ENCODE measurements at regions not wholly inside any gene's neighbourhood (a gene's known extent, or its start where the extent isn't known, plus 50 kb on each side); places are given as distances from the start of the nearest gene placed in this dataset.

DNA sequence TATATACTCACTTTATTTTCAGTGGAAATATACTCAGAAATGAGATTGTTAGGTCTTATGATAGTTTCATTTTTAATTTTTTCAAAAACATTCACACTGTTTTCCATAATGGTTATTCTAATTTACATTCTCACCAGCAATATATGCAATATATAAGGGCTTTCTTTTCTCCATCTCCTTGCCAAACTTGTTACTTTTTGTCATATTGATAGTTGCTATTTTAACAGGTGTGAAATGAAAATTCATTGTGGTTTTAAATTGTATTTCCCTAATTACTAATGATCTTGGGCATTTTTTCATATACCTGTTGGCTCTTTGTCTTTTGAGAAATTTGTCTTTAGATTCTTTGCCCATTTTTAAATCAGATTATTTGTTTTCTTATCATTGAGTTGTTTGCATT is 325.2 kb downstream of the DIPK2A start:
- Histone ChIP-seq H3K36me3 (ENCODE audit: insufficient read depth, low read length) (no peaks in the 10 kb centered on the region), H2AFZ (ENCODE audit: low read depth, low read length) (no peak overlapping the region), H3K27me3 (ENCODE audit: insufficient read depth, low read length) (no peaks in the 10 kb centered on the region), H3K9me3 (ENCODE audit: low read length) (no peaks in the 10 kb centered on the region), H3K4me3 (ENCODE audit: low read length) (no peak overlapping the region), H3K4me1 (ENCODE audit: insufficient read depth, low read length) (peaks cover 18% of the 10 kb centered on the region)

DNA sequence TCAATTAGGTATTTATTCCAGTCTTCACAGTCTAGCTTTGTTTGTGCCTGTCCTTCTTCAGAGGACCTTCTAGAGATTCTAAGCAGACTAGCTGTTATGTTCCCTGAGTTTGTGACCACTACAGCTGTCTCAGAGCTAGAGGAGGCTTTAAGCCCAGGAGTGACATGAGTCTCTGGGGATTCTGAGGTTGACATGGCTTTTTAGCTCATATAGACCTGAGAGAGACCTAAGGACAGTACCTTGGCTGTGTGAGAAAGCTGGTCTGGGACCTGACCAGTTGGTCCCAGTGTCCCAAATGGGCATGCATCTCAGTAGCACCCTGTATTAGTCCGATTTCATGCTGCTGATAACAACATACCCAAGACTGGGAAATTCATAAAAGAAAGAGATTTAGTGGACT is 330.2 kb downstream of the DIPK2A start:
- no peaks in the 10 kb centered on the region for H3K27me3 ChIP-seq (ENCODE audit: insufficient read depth, low read length)
- H3K36me3 ChIP-seq (ENCODE audit: insufficient read depth, low read length), result no peaks in the 10 kb centered on the region
- no peak overlapping the region for H3K4me3 ChIP-seq (ENCODE audit: low read length)
- H2AFZ ChIP-seq (ENCODE audit: low read depth, low read length), result no peak overlapping the region
- peaks cover 6% of the 10 kb centered on the region for H3K9me3 ChIP-seq (ENCODE audit: low read length)
- no peaks in the 10 kb centered on the region for H3K4me1 ChIP-seq (ENCODE audit: insufficient read depth, low read length)

DNA sequence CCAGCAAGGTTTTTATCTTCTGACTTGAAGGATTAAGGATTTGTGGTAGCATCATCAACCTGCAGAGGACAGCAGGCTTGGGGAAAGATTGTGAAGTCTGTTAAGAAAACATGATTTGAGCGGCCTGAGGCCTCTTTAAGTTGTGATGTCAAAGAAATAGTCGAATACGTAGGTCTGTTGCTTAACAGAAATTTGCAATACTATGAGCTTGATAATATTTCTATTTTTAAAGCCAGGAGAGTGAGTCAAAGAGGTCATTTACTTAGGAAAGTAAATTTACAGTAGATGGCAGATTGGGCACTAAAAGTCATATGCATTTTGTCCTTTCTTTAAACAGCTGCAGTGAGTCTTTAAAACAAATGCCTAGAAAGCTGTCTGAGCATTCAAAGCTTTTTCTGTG is 336.3 kb downstream of the DIPK2A start:
- Histone ChIP-seq H3K36me3 (ENCODE audit: insufficient read depth, low read length) (no peaks in the 10 kb centered on the region), H3K9me3 (ENCODE audit: low read length) (peaks cover 2% of the 10 kb centered on the region), H3K4me1 (ENCODE audit: insufficient read depth, low read length) (no peaks in the 10 kb centered on the region), H3K27me3 (ENCODE audit: insufficient read depth, low read length) (no peaks in the 10 kb centered on the region), H3K4me3 (ENCODE audit: low read length) (no peak overlapping the region), H2AFZ (ENCODE audit: low read depth, low read length) (no peak overlapping the region)

DNA sequence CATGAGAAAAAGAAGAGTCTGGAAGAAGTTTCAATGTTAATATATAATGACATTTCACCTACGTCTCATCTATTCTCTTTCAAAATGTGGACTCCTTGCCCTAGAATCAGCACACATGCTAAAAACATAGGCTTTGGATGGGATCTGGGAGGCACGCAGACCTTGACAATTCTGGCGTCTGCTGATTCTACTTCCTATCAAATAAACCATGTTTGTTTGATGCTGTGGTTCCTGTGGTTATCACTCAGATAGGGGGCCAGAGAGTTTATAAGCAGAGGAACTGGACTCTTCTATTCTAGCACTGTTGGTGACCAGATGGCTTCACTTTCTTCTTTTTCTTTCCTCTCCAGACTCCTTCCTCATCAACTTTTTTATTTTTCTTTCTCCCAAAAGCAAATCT is 336.8 kb downstream of the DIPK2A start:
- H2AFZ ChIP-seq (ENCODE audit: low read depth, low read length), result no peak overlapping the region
- no peaks in the 10 kb centered on the region for H3K36me3 ChIP-seq (ENCODE audit: insufficient read depth, low read length)
- H3K9me3 ChIP-seq (ENCODE audit: low read length), result no peaks in the 10 kb centered on the region
- no peaks in the 10 kb centered on the region for H3K4me1 ChIP-seq (ENCODE audit: insufficient read depth, low read length)
- no peak overlapping the region for H3K4me3 ChIP-seq (ENCODE audit: low read length)
- H3K27me3 ChIP-seq (ENCODE audit: insufficient read depth, low read length), result no peaks in the 10 kb centered on the region

DNA sequence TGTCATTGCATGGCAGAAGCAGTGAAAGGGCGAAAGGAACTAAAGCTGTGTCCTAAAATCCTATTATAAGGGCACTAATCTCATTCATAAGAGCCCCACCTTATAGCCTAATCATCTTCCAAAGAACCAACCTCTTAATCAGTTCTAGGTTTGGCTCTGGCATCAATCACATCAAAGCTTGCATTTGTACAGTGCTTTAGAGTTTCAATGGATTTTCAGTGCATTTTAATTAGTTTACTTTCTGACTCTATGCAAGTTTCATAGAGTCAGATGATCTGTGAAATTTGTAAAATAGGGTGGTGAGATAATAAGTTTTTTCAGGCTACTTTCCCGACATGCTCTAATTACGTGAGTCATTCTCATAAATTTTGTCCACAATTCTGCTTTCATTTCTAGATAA is 341.1 kb downstream of the DIPK2A start:
- no peaks in the 10 kb centered on the region for H3K4me1 ChIP-seq (ENCODE audit: insufficient read depth, low read length)
- no peaks in the 10 kb centered on the region for H3K36me3 ChIP-seq (ENCODE audit: insufficient read depth, low read length)
- H3K4me3 ChIP-seq (ENCODE audit: low read length), result no peak overlapping the region
- H2AFZ ChIP-seq (ENCODE audit: low read depth, low read length), result no peak overlapping the region
- no peaks in the 10 kb centered on the region for H3K27me3 ChIP-seq (ENCODE audit: insufficient read depth, low read length)
- H3K9me3 ChIP-seq (ENCODE audit: low read length), result no peaks in the 10 kb centered on the region

DNA sequence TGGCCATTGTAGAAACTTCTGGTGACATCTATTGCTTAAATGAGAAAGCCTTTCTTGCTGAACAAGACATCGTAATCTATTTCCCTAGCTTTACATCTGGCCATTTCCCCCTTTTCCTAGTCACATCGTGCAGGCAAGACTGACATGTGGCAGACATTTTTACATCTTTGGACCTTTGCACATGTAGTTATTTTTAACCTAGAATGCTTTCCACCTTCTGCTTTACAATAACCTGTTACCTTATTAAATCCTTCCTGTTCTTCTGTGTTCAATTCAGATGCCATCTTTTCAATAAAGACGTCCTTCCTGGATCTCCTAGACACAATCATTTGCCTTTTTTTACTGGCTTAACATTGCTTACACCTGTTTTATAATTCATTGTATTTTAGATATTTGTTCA is 343.3 kb downstream of the DIPK2A start:
- Histone ChIP-seq H3K4me3 (ENCODE audit: low read length) (no peak overlapping the region), H2AFZ (ENCODE audit: low read depth, low read length) (no peak overlapping the region), H3K9me3 (ENCODE audit: low read length) (no peaks in the 10 kb centered on the region), H3K27me3 (ENCODE audit: insufficient read depth, low read length) (no peaks in the 10 kb centered on the region), H3K36me3 (ENCODE audit: insufficient read depth, low read length) (no peaks in the 10 kb centered on the region), H3K4me1 (ENCODE audit: insufficient read depth, low read length) (no peaks in the 10 kb centered on the region)

DNA sequence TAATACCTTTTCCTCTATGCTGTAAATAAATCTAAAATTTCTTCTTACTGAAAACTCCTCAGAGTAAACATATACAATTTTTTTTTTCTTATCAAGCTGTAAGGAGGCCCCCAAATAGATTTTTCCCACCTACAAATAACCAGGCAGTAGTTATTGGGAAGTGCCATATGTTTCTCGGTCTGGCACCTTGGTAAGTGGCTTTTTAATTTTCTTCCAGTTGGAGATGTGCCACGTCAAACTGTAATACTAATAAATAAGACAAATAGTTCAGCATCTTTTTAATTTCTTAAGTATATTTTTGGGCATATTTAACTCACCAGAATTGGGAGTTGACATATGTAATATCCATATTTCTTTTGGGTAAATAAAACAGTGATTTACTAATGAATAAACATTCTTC is 346.3 kb downstream of the DIPK2A start:
- no peaks in the 10 kb centered on the region for H3K9me3 ChIP-seq (ENCODE audit: low read length)
- H2AFZ ChIP-seq (ENCODE audit: low read depth, low read length), result no peak overlapping the region
- no peak overlapping the region for H3K4me3 ChIP-seq (ENCODE audit: low read length)
- no peaks in the 10 kb centered on the region for H3K27me3 ChIP-seq (ENCODE audit: insufficient read depth, low read length)
- H3K36me3 ChIP-seq (ENCODE audit: insufficient read depth, low read length), result no peaks in the 10 kb centered on the region
- H3K4me1 ChIP-seq (ENCODE audit: insufficient read depth, low read length), result no peaks in the 10 kb centered on the region

DNA sequence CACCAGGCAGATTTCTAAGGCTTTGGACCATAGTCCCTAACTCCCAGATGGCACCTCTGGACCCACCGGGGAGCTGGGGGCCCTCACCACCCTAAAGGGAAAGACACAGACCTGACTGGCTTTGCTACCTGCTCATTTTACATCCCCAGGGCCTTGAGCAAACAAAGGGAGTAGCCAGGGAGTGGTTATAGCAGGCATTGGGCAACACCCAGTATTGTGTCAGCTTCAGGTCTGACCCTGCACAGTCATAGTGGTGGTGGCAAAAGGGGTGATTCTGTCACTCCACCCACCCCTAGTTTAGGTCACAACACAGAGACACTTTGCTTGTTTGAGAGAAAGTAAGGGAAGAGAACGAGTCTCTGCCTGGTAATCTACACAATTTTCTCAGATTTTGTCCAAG is 352.5 kb downstream of the DIPK2A start:
- Histone ChIP-seq H3K4me1 (ENCODE audit: insufficient read depth, low read length) (no peaks in the 10 kb centered on the region), H3K9me3 (ENCODE audit: low read length) (no peaks in the 10 kb centered on the region), H3K27me3 (ENCODE audit: insufficient read depth, low read length) (no peaks in the 10 kb centered on the region), H3K4me3 (ENCODE audit: low read length) (no peak overlapping the region), H3K36me3 (ENCODE audit: insufficient read depth, low read length) (no peaks in the 10 kb centered on the region), H2AFZ (ENCODE audit: low read depth, low read length) (no peak overlapping the region)

DNA sequence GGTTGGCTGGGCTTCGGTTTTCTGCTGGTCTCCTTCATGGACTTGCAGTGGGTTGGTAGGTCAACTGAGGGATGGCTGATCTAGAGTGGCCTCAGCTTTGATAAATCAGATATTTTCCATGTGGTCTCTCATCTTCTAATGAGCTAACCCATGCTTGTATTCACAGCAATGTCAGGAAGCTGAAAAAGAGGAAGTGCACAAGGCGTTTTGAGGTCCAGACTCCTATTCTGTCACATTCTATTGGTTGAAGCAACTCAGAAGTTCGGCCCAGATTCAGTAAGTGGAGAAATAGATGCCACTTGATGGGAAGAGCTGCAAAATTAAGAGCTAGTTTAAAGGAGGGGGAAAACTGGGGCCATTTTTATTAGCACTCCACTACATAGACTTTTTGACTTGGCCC is 361.2 kb downstream of the DIPK2A start:
- H3K4me3 ChIP-seq (ENCODE audit: low read length), result no peak overlapping the region
- H3K9me3 ChIP-seq (ENCODE audit: low read length), result peaks cover 1% of the 10 kb centered on the region
- H3K4me1 ChIP-seq (ENCODE audit: insufficient read depth, low read length), result no peaks in the 10 kb centered on the region
- no peaks in the 10 kb centered on the region for H3K27me3 ChIP-seq (ENCODE audit: insufficient read depth, low read length)
- no peak overlapping the region for H2AFZ ChIP-seq (ENCODE audit: low read depth, low read length)
- H3K36me3 ChIP-seq (ENCODE audit: insufficient read depth, low read length), result no peaks in the 10 kb centered on the region

DNA sequence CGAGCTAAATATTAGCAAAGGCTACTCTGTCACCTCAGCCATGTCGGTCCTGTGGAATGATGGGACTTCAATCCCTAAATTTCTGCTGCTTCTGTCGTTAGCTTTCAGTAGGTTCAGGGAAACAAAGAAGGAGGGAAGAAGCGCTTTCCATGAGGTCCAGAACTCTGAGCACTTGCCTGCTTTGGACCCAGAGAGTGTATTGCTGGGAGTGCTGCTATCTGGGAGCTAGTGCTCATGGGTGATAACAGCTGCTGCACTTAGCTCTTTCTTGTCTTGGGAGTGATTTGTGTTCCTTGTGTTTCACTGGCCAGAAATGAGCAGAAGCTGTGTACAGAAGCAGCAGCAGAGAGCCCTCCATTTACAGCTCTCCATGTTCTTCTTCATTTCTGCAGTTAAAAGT is 369.8 kb downstream of the DIPK2A start:
- Histone ChIP-seq H3K4me3 (ENCODE audit: low read length) (no peak overlapping the region), H3K9me3 (ENCODE audit: low read length) (no peaks in the 10 kb centered on the region), H3K4me1 (ENCODE audit: insufficient read depth, low read length) (no peaks in the 10 kb centered on the region), H3K36me3 (ENCODE audit: insufficient read depth, low read length) (no peaks in the 10 kb centered on the region), H2AFZ (ENCODE audit: low read depth, low read length) (no peak overlapping the region), H3K27me3 (ENCODE audit: insufficient read depth, low read length) (no peaks in the 10 kb centered on the region)

DNA sequence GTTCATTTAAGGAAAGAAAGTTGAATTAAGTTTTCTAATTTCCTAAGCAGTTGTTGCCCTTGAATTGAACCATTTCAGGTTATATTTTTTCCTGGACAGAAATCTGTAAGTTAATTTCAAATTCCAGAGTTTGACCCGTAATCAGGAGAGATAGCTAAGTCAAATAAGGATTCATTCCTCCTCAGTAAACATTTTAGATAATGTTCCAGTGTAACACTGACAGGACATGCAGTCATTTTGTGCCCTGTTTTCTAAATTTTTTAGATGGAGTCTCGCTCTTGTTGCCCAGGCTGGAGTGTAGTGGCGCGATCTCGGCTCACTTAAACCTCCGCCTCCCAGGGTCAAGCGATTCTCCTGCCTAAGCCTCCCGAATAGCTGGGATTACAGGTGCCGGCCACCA is 371.7 kb downstream of the DIPK2A start:
- Histone ChIP-seq H3K36me3 (ENCODE audit: insufficient read depth, low read length) (no peaks in the 10 kb centered on the region), H3K4me3 (ENCODE audit: low read length) (no peak overlapping the region), H3K4me1 (ENCODE audit: insufficient read depth, low read length) (no peaks in the 10 kb centered on the region), H3K27me3 (ENCODE audit: insufficient read depth, low read length) (no peaks in the 10 kb centered on the region), H2AFZ (ENCODE audit: low read depth, low read length) (no peak overlapping the region), H3K9me3 (ENCODE audit: low read length) (no peaks in the 10 kb centered on the region)

DNA sequence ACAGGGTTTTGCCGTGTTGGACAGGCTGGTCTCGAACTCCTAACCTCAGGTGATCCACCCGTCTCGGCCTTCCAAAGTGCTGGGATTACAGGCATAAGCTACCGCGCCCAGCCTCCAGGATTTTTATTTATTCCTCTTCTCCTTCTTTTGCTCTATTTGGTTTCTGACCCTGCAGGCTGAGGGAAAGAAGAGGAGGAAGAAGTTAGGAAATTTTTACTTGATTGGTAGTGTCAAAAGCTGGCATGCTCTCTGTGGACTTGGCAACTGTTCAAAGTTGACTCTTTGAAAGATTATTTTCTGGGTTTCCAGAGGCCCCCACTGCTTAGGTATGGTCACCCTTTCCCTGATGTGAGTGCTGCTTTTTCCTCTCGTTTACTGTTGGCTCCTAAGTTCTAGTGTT is 372.2 kb downstream of the DIPK2A start:
- Histone ChIP-seq H3K36me3 (ENCODE audit: insufficient read depth, low read length) (no peaks in the 10 kb centered on the region), H3K4me1 (ENCODE audit: insufficient read depth, low read length) (no peaks in the 10 kb centered on the region), H3K4me3 (ENCODE audit: low read length) (no peak overlapping the region), H2AFZ (ENCODE audit: low read depth, low read length) (no peak overlapping the region), H3K9me3 (ENCODE audit: low read length) (no peaks in the 10 kb centered on the region), H3K27me3 (ENCODE audit: insufficient read depth, low read length) (no peaks in the 10 kb centered on the region)

DNA sequence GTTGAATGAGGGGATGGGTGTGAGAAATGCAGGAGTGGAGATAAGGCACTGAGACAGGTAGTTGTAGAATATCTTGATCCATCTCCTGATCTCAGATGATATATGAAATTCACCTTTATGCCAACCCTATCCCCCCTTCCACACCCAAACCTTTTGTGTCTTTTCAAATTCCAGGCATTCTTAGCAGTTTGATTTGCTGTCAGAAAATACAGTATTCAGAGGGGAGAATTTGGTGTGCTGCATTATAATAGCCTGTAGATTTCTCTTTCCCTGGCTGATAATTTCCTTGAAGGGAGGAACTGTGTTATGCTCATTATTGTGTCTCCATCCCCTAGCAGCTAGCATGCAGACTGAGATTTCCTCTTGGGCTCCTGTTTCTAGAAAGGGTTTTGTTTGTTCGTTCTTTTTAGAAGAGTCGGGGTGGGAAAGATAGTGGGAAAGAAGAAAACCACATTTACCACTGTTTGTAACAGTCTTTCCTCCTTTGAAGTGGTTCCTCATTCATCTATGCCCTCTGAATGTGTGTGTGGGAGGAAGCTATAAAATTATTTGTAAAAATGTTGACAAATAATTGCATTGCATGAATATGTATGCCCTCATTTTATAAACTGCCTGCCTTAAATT is 373.4 kb downstream of the DIPK2A start:
- Histone ChIP-seq H3K4me3 (ENCODE audit: low read length) (no peak overlapping the region), H3K36me3 (ENCODE audit: insufficient read depth, low read length) (no peaks in the 10 kb centered on the region), H2AFZ (ENCODE audit: low read depth, low read length) (no peak overlapping the region), H3K27me3 (ENCODE audit: insufficient read depth, low read length) (no peaks in the 10 kb centered on the region), H3K9me3 (ENCODE audit: low read length) (no peaks in the 10 kb centered on the region), H3K4me1 (ENCODE audit: insufficient read depth, low read length) (no peaks in the 10 kb centered on the region)

DNA sequence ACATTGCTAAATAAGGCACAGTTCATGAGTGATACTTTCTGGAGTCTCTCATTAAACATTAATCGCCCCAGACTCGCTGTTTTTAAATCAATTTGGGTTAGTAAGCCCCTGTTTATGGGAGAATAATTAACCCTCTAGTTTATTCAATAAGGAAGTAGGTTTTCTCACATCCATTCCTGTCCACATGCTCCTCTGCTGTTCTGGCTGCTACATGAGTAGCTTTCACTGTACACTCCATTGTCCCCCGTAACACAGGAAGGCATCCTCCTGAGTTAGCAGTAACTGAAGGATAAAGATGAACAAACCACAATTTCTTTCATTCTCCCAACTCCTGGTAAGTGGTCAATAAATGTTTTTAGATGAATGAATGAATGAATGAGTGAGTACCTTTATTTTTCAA is 378.5 kb downstream of the DIPK2A start:
- H3K36me3 ChIP-seq (ENCODE audit: insufficient read depth, low read length), result no peaks in the 10 kb centered on the region
- H2AFZ ChIP-seq (ENCODE audit: low read depth, low read length), result no peak overlapping the region
- no peaks in the 10 kb centered on the region for H3K4me1 ChIP-seq (ENCODE audit: insufficient read depth, low read length)

More for the DNA sequence above, 378.5 kb downstream of the DIPK2A start:
- H3K27me3 ChIP-seq (ENCODE audit: insufficient read depth, low read length), result no peaks in the 10 kb centered on the region
- H3K9me3 ChIP-seq (ENCODE audit: low read length), result no peaks in the 10 kb centered on the region
- H3K4me3 ChIP-seq (ENCODE audit: low read length), result no peak overlapping the region
